Astrocyte (in vitro differentiated cells and primary cell): ENCODE measurements at regions not wholly inside any gene's neighbourhood (a gene's known extent, or its start where the extent isn't known, plus 50 kb on each side); places are given as distances from the start of the nearest gene placed in this dataset.

Source experiments
- DNase-seq: peaks from one replicate; pipeline ENCODE4 v3.0.0-alpha.2; 2010; ENCODE audit warnings: low read depth
- FAIRE-seq: peaks from 2 replicates; lab custom pipeline; 2011; peaks lifted over from hg19 to GRCh38; lab: Jason Lieb, UNC
- H2AFZ ChIP-seq: 2 replicates; pipeline ENCODE4 v1.6.0; 2012; ENCODE audit warnings: low read depth, low read length, inconsistent platforms
- H3K27ac ChIP-seq: 2 replicates; pipeline ENCODE4 v1.5.1; 2011; ENCODE audit warnings: low read depth, low read length, inconsistent platforms
- H3K27me3 ChIP-seq: 2 replicates; pipeline ENCODE4 v1.6.0; 2011; ENCODE audit warnings: low read length, inconsistent platforms; ENCODE audit not compliant: insufficient read depth
- H3K36me3 ChIP-seq: 2 replicates; pipeline ENCODE4 v1.5.1; 2011; ENCODE audit warnings: low read length, inconsistent platforms; ENCODE audit not compliant: insufficient read depth
- H3K4me1 ChIP-seq: 2 replicates; pipeline ENCODE4 v1.5.1; 2011; ENCODE audit warnings: low read length, inconsistent platforms; ENCODE audit not compliant: insufficient read depth
- H3K4me2 ChIP-seq: 2 replicates; pipeline ENCODE4 v1.6.0; 2012; ENCODE audit warnings: low read length, inconsistent platforms
- H3K4me3 ChIP-seq: 2 replicates; pipeline ENCODE4 v1.5.1; 2011; ENCODE audit warnings: low read depth, mild to moderate bottlenecking, low read length, inconsistent platforms; ENCODE audit not compliant: insufficient read depth
- H3K79me2 ChIP-seq: 2 replicates; pipeline ENCODE4 v1.6.0; 2012; ENCODE audit warnings: mild to moderate bottlenecking, low read length, inconsistent platforms; ENCODE audit not compliant: insufficient read depth
- H3K9ac ChIP-seq: 2 replicates; pipeline ENCODE4 v1.6.0; 2012; ENCODE audit warnings: mild to moderate bottlenecking, low read length, inconsistent platforms
- H3K9me3 ChIP-seq: 2 replicates; pipeline ENCODE4 v1.5.1; 2012; ENCODE audit warnings: low read depth, mild to moderate bottlenecking, low read length, inconsistent platforms; ENCODE audit not compliant: insufficient read depth
- H4K20me1 ChIP-seq: 2 replicates; pipeline ENCODE4 v1.6.0; 2012; ENCODE audit warnings: low read length, inconsistent platforms; ENCODE audit not compliant: insufficient read depth
- H3K27ac Mint-ChIP-seq: one replicate; pipeline ENCODE4 v1.8.0; 2021; ENCODE audit warnings: mild to moderate bottlenecking, mixed read lengths; ENCODE audit not compliant: unreplicated experiment
- H3K27me3 Mint-ChIP-seq: one replicate; pipeline ENCODE4 v1.8.0; 2021; ENCODE audit warnings: low read depth, mixed read lengths; ENCODE audit not compliant: unreplicated experiment
- H3K36me3 Mint-ChIP-seq: one replicate; pipeline ENCODE4 v1.8.0; 2021; ENCODE audit warnings: low read depth, mixed read lengths; ENCODE audit not compliant: unreplicated experiment
- H3K4me1 Mint-ChIP-seq: one replicate; pipeline ENCODE4 v1.8.0; 2021; ENCODE audit warnings: low read depth, mixed read lengths; ENCODE audit not compliant: unreplicated experiment
- H3K4me3 Mint-ChIP-seq: one replicate; pipeline ENCODE4 v1.8.0; 2021; ENCODE audit warnings: mild to moderate bottlenecking, moderate library complexity, mixed read lengths; ENCODE audit not compliant: unreplicated experiment
- H3K9me3 Mint-ChIP-seq: one replicate; pipeline ENCODE4 v1.8.0; 2021; ENCODE audit warnings: mild to moderate bottlenecking, mixed read lengths; ENCODE audit not compliant: unreplicated experiment
- EZH2 ChIP-seq: IDR thresholded peaks from 2 replicates; pipeline ENCODE4 v1.6.1; 2012; ENCODE audit warnings: mild to moderate bottlenecking, low read length, inconsistent platforms; ENCODE audit not compliant: insufficient read depth
- TF ChIP-seq, protein P1 (sequence below): IDR thresholded peaks from 2 replicates; pipeline ENCODE4 v1.5.1; 2011; ENCODE audit warnings: low read depth, mild to moderate bottlenecking, inconsistent platforms, low read length, moderate library complexity; ENCODE audit not compliant: insufficient read depth

- Mint-ChIP-seq H3K36me3 (no peaks in the 10 kb centered on the region), H3K27me3 (peaks cover 8% of the 10 kb centered on the region), H3K27ac (no peak overlapping the region), H3K4me3 (no peak overlapping the region), H3K4me1 (peaks cover 13% of the 10 kb centered on the region), H3K9me3 (no peaks in the 10 kb centered on the region)
- Histone ChIP-seq H3K9me3 (no peaks in the 10 kb centered on the region), H2AFZ (no peak overlapping the region), H3K79me2 (no peaks in the 10 kb centered on the region), H3K27me3 (no peaks in the 10 kb centered on the region), H3K9ac (no peak overlapping the region), H3K36me3 (no peaks in the 10 kb centered on the region), H3K4me2 (no peak overlapping the region), H3K4me1 (no peaks in the 10 kb centered on the region), H4K20me1 (no peaks in the 10 kb centered on the region), H3K27ac (no peak overlapping the region), H3K4me3 (no peak overlapping the region)
- TF ChIP-seq, protein P1, sequence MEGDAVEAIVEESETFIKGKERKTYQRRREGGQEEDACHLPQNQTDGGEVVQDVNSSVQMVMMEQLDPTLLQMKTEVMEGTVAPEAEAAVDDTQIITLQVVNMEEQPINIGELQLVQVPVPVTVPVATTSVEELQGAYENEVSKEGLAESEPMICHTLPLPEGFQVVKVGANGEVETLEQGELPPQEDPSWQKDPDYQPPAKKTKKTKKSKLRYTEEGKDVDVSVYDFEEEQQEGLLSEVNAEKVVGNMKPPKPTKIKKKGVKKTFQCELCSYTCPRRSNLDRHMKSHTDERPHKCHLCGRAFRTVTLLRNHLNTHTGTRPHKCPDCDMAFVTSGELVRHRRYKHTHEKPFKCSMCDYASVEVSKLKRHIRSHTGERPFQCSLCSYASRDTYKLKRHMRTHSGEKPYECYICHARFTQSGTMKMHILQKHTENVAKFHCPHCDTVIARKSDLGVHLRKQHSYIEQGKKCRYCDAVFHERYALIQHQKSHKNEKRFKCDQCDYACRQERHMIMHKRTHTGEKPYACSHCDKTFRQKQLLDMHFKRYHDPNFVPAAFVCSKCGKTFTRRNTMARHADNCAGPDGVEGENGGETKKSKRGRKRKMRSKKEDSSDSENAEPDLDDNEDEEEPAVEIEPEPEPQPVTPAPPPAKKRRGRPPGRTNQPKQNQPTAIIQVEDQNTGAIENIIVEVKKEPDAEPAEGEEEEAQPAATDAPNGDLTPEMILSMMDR: no peak
- TF ChIP-seq EZH2: no peak
- no peak for FAIRE-seq
- no peak for DNase-seq
Measured at GRCh38 chr2:14569294-14569693, 63.2 kb upstream of the LRATD1 start.

GRCh38 chr2:14572633-14573032 lies 59.9 kb upstream of the LRATD1 start:
- TF ChIP-seq EZH2: no peak
- TF ChIP-seq, protein P1: no peak
- Mint-ChIP-seq H3K36me3 (no peaks in the 10 kb centered on the region), H3K4me1 (peaks cover 7% of the 10 kb centered on the region), H3K27me3 (no peaks in the 10 kb centered on the region), H3K27ac (no peak overlapping the region), H3K4me3 (no peak overlapping the region), H3K9me3 (no peaks in the 10 kb centered on the region)
- FAIRE-seq: no peak
- H4K20me1 ChIP-seq: no peaks in the 10 kb centered on the region
- H3K9me3 ChIP-seq: no peaks in the 10 kb centered on the region
- no peaks in the 10 kb centered on the region for H3K79me2 ChIP-seq
- no peaks in the 10 kb centered on the region for H3K4me1 ChIP-seq
- no peak overlapping the region for H3K4me2 ChIP-seq
- no peak overlapping the region for H3K9ac ChIP-seq
- H3K36me3 ChIP-seq: no peaks in the 10 kb centered on the region
- H3K4me3 ChIP-seq: no peak overlapping the region
- no peak for DNase-seq
- no peaks in the 10 kb centered on the region for H3K27me3 ChIP-seq
- H2AFZ ChIP-seq: no peak overlapping the region
- H3K27ac ChIP-seq: no peak overlapping the region

GRCh38 chr2:14577843-14578242 lies 54.7 kb upstream of the LRATD1 start:
- peaks cover 4% of the 10 kb centered on the region for H3K4me1 Mint-ChIP-seq
- Histone ChIP-seq H3K27ac (no peak overlapping the region), H4K20me1 (no peaks in the 10 kb centered on the region), H2AFZ (no peak overlapping the region), H3K4me3 (no peak overlapping the region), H3K79me2 (no peaks in the 10 kb centered on the region), H3K9ac (no peak overlapping the region), H3K27me3 (no peaks in the 10 kb centered on the region), H3K4me2 (no peak overlapping the region), H3K4me1 (no peaks in the 10 kb centered on the region), H3K9me3 (no peaks in the 10 kb centered on the region), H3K36me3 (no peaks in the 10 kb centered on the region)
- no peaks in the 10 kb centered on the region for H3K27me3 Mint-ChIP-seq
- H3K9me3 Mint-ChIP-seq: no peaks in the 10 kb centered on the region
- H3K4me3 Mint-ChIP-seq: no peak overlapping the region
- TF ChIP-seq, protein P1: no peak
- no peak for TF ChIP-seq EZH2
- FAIRE-seq (no peak), DNase-seq (no peak)
- no peak overlapping the region for H3K27ac Mint-ChIP-seq
- no peaks in the 10 kb centered on the region for H3K36me3 Mint-ChIP-seq
